Endodermal cell (in vitro differentiated cells): ENCODE measurements at regions not wholly inside any gene's neighbourhood (a gene's known extent, or its start where the extent isn't known, plus 50 kb on each side); places are given as distances from the start of the nearest gene placed in this dataset.

Experiments used
- DNase-seq: peaks from one replicate; pipeline ENCODE4 v3.0.0-alpha.2; 2017
- H3K27ac ChIP-seq: 2 replicates; pipeline ENCODE4 v1.5.1; 2013; ENCODE audit warnings: mild to moderate bottlenecking, low read depth, low read length, moderate library complexity
- H3K27me3 ChIP-seq: 2 replicates; pipeline ENCODE4 v1.6.1; 2013; ENCODE audit warnings: mild to moderate bottlenecking, low read length, moderate library complexity; ENCODE audit not compliant: insufficient read depth, control insufficient read depth, poor library complexity, severe bottlenecking
- H3K36me3 ChIP-seq: 2 replicates; pipeline ENCODE4 v1.7.0; 2013; ENCODE audit warnings: mild to moderate bottlenecking, low read length, moderate library complexity; ENCODE audit not compliant: control insufficient read depth, insufficient read depth
- H3K4me1 ChIP-seq: one replicate; pipeline ENCODE4 v1.7.0; 2013; ENCODE audit warnings: low read length; ENCODE audit not compliant: control insufficient read depth, insufficient read depth
- H3K4me3 ChIP-seq: 2 replicates; pipeline ENCODE4 v1.5.1; 2013; ENCODE audit warnings: mild to moderate bottlenecking, low read length, moderate library complexity
- H3K9ac ChIP-seq: 2 replicates; pipeline ENCODE4 v1.6.1; 2013; ENCODE audit warnings: mild to moderate bottlenecking, low read length, moderate library complexity; ENCODE audit not compliant: poor library complexity, severe bottlenecking; ENCODE audit errors: extremely low read depth
- H3K9me3 ChIP-seq: 2 replicates; pipeline ENCODE4 v1.6.1; 2013; ENCODE audit warnings: mild to moderate bottlenecking, low read length, moderate library complexity; ENCODE audit not compliant: control insufficient read depth
- H3K27ac Mint-ChIP-seq: 2 replicates; pipeline ENCODE4 v1.8.0; 2020; ENCODE audit warnings: mixed read lengths
- H3K27me3 Mint-ChIP-seq: 2 replicates; pipeline ENCODE4 v1.8.0; 2021; ENCODE audit warnings: mild to moderate bottlenecking, mixed read lengths; ENCODE audit not compliant: insufficient read depth
- H3K36me3 Mint-ChIP-seq: 2 replicates; pipeline ENCODE4 v1.8.0; 2020; ENCODE audit warnings: low read depth, mixed read lengths
- H3K4me1 Mint-ChIP-seq: 2 replicates; pipeline ENCODE4 v1.8.0; 2020; ENCODE audit warnings: mixed read lengths
- H3K4me3 Mint-ChIP-seq: 2 replicates; pipeline ENCODE4 v1.8.0; 2020; ENCODE audit warnings: mild to moderate bottlenecking, moderate library complexity, mixed read lengths
- H3K9me3 Mint-ChIP-seq: 2 replicates; pipeline ENCODE4 v1.8.0; 2020; ENCODE audit warnings: mild to moderate bottlenecking, mixed read lengths
- WGBS, 2 experiments: methylation state at CpG; one replicate each; pipeline versions ENCODE4 v1.1.5 to v1.1.7; 2013; ENCODE audit warnings: missing lambda C conversion rate in 2 of 2, mixed read lengths in 1 of 2; ENCODE audit not compliant: insufficient coverage in 1 of 2, insufficient read length in 1 of 2; 5-methylcytosine and 5-hydroxymethylcytosine counted together
- TF ChIP-seq, protein P1 (sequence below): fragments of 200-600 bp; sonication (generic); conservative IDR thresholded peaks from 2 replicates; pipeline ENCODE4 v1.5.0; 2021; ENCODE audit warnings: antibody characterized with exemption, mild to moderate bottlenecking

- no peaks in the 10 kb centered on the region for H3K36me3 Mint-ChIP-seq
Observed at GRCh38 chr5:136510481-136510880, 145.1 kb upstream of the TRPC7 start.

DNA sequence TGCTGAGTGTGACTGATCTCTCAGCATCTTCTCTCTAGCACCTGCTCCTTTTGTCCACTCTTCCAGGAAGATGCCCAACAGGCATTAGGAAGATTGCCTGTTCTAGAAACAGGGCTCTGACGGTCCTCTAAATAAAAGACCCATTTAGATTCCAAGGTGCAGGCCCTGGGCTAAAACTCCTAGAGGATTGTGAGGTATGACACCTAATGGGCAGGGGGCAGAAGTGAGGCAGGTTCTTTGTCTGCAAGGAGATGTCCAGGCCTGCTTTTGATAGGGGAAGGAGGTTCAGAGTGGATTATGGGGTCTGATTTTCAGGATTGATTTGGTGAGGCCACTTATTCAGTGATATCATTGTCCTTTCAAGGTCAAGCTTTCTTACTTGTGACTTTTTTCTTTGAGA lies 140.8 kb upstream of the TRPC7 start:
- Histone ChIP-seq H3K4me1 (no peaks in the 10 kb centered on the region), H3K36me3 (no peaks in the 10 kb centered on the region), H3K9ac (no peak overlapping the region), H3K27me3 (no peaks in the 10 kb centered on the region), H3K9me3 (no peaks in the 10 kb centered on the region), H3K27ac (no peak overlapping the region), H3K4me3 (no peak overlapping the region)
- peaks cover 2% of the 10 kb centered on the region for H3K9me3 Mint-ChIP-seq
- TF ChIP-seq, protein P1, sequence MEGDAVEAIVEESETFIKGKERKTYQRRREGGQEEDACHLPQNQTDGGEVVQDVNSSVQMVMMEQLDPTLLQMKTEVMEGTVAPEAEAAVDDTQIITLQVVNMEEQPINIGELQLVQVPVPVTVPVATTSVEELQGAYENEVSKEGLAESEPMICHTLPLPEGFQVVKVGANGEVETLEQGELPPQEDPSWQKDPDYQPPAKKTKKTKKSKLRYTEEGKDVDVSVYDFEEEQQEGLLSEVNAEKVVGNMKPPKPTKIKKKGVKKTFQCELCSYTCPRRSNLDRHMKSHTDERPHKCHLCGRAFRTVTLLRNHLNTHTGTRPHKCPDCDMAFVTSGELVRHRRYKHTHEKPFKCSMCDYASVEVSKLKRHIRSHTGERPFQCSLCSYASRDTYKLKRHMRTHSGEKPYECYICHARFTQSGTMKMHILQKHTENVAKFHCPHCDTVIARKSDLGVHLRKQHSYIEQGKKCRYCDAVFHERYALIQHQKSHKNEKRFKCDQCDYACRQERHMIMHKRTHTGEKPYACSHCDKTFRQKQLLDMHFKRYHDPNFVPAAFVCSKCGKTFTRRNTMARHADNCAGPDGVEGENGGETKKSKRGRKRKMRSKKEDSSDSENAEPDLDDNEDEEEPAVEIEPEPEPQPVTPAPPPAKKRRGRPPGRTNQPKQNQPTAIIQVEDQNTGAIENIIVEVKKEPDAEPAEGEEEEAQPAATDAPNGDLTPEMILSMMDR = peak; percentile 66
- no peaks in the 10 kb centered on the region for H3K27me3 Mint-ChIP-seq
- peak; percentile 55 for DNase-seq
- H3K4me3 Mint-ChIP-seq = no peak overlapping the region
- no peaks in the 10 kb centered on the region for H3K36me3 Mint-ChIP-seq
- H3K4me1 Mint-ChIP-seq = peaks cover 5% of the 10 kb centered on the region
- no peak overlapping the region for H3K27ac Mint-ChIP-seq
- WGBS, 2 experiments = 85% methylated on average over 1 of the region's 1 CpG; no CpG with 5 or more reads in 1 of the 2 experiments

More at GRCh38 chr5:136510481-136510880, 145.1 kb upstream of the TRPC7 start:
- no peaks in the 10 kb centered on the region for H3K27me3 Mint-ChIP-seq
- no peak overlapping the region for H3K4me3 Mint-ChIP-seq
- Histone ChIP-seq H3K4me3 (no peak overlapping the region), H3K27me3 (no peaks in the 10 kb centered on the region), H3K9me3 (no peaks in the 10 kb centered on the region), H3K27ac (no peak overlapping the region), H3K9ac (no peak overlapping the region), H3K4me1 (no peaks in the 10 kb centered on the region), H3K36me3 (no peaks in the 10 kb centered on the region)
- TF ChIP-seq, protein P1 = no peak
- H3K4me1 Mint-ChIP-seq = peaks cover 5% of the 10 kb centered on the region
- H3K27ac Mint-ChIP-seq = no peak overlapping the region
- H3K9me3 Mint-ChIP-seq = no peaks in the 10 kb centered on the region
- no peak for DNase-seq

GRCh38 chr5:136501133-136501532 lies 135.8 kb upstream of the TRPC7 start:
- no peaks in the 10 kb centered on the region for H3K4me1 ChIP-seq
- H3K36me3 Mint-ChIP-seq = peaks cover 29% of the 10 kb centered on the region
- no peak overlapping the region for H3K27ac Mint-ChIP-seq
- no peak overlapping the region for H3K4me3 ChIP-seq
- TF ChIP-seq, protein P1 = no peak
- H3K9ac ChIP-seq = no peak overlapping the region
- peaks cover 2% of the 10 kb centered on the region for H3K4me1 Mint-ChIP-seq
- H3K4me3 Mint-ChIP-seq = no peak overlapping the region
- WGBS, 2 experiments = 87% methylated on average over 1 of the region's 1 CpG; no CpG with 5 or more reads in 1 of the 2 experiments
- H3K27me3 ChIP-seq = no peaks in the 10 kb centered on the region
- H3K36me3 ChIP-seq = no peaks in the 10 kb centered on the region
- peaks cover 51% of the 10 kb centered on the region for H3K9me3 Mint-ChIP-seq
- no peak for DNase-seq
- peaks cover 28% of the 10 kb centered on the region for H3K9me3 ChIP-seq
- no peaks in the 10 kb centered on the region for H3K27me3 Mint-ChIP-seq
- H3K27ac ChIP-seq = no peak overlapping the region
